Activated T-helper 1 cell treated with anti-CD3 and anti-CD28 coated beads, Interleukin-12 subunit alpha, Interleukin-12 subunit beta, Interleukin-2, Interleukin-4 antibody, amounts not matched to agents 30 ng/mL and 10 ng/mL and 1 ng/mL, durations not matched to agents 14 hours and 24 hours and 36 hours (primary cell): ENCODE measurements at regions not wholly inside any gene's neighbourhood (a gene's known extent, or its start where the extent isn't known, plus 50 kb on each side); places are given as distances from the start of the nearest gene placed in this dataset.
A peak's percentile ranks its signal among the peaks of the same experiment; 100 is the strongest.

ENCODE experiments used
- DNase-seq: peaks from one replicate; pipeline ENCODE4 v3.0.0; 2021; ENCODE audit warnings: low spot score
- H3K27ac Mint-ChIP-seq: one replicate; pipeline ENCODE4 v1.8.0; 2021; ENCODE audit warnings: mild to moderate bottlenecking, mixed read lengths
- H3K27me3 Mint-ChIP-seq: one replicate; pipeline ENCODE4 v1.8.0; 2022; ENCODE audit warnings: mild to moderate bottlenecking, moderate library complexity, mixed read lengths; ENCODE audit not compliant: insufficient read depth
- H3K36me3 Mint-ChIP-seq: one replicate; pipeline ENCODE4 v1.8.0; 2021; ENCODE audit warnings: low read depth, mixed read lengths
- H3K4me1 Mint-ChIP-seq: one replicate; pipeline ENCODE4 v1.8.0; 2021; ENCODE audit warnings: low read depth, mixed read lengths
- H3K4me3 Mint-ChIP-seq: one replicate; pipeline ENCODE4 v1.8.0; 2021; ENCODE audit warnings: mild to moderate bottlenecking, moderate library complexity, mixed read lengths
- H3K9me3 Mint-ChIP-seq: one replicate; pipeline ENCODE4 v1.8.0; 2021; ENCODE audit warnings: mixed read lengths
- intact Hi-C: fragments of 100-400 bp; cut with micrococcal nuclease; formaldehyde crosslinking; loops from one replicate; pipeline ENCODE4 v1.15.1; 2024

DNA sequence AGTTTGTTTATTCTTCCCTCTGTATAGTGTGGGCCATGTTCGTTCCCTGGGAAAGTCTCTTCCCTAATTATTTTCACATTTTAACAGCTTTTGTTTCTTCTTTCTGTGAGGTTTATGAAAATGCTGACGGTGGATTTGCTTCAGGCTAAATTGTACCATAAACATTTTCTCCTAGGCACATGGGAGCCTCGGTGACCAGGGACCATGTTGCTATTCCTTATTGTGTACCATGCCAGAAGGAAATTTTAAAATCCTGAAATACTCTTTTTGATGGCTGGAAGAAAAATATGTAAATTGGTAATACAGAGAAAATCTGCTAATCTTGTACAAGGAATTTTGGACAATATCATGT is 230.1 kb upstream of the JUN start:
- Mint-ChIP-seq H3K9me3 (no peaks in the 10 kb centered on the region), H3K27ac (peak overlapping the region; percentile 45), H3K27me3 (no peaks in the 10 kb centered on the region), H3K36me3 (peaks cover 3% of the 10 kb centered on the region), H3K4me1 (peaks cover 84% of the 10 kb centered on the region), H3K4me3 (no peak overlapping the region)
- DNase-seq: no peak
- intact Hi-C loops: no loop called here

DNA sequence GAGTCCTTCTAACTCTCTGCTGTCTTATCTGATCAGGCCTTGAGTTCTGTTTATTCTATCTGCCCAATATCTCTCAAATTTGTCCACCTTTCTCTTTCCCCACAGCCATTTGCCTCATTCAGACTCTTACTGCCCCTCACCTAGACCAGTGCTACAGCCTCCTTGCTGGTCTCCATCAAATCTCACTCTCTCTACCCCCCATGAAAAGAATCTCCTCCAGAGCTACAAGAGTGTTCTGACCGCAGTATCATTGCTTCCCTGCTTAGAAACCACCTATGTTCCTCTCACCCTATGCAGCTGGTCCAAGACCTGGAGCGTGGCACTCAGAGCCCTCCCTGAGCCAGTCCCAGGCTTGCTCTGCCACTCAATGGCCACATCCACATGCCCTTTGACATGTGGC is 231.0 kb upstream of the JUN start:
- intact Hi-C loops: no loop called here
- Mint-ChIP-seq H3K27me3 (no peaks in the 10 kb centered on the region), H3K4me3 (peak overlapping the region; percentile 1), H3K27ac (peak overlapping the region; percentile 18), H3K9me3 (peaks cover under 1% of the 10 kb centered on the region), H3K36me3 (peaks cover 4% of the 10 kb centered on the region), H3K4me1 (peaks cover 87% of the 10 kb centered on the region)
- no peak for DNase-seq

DNA sequence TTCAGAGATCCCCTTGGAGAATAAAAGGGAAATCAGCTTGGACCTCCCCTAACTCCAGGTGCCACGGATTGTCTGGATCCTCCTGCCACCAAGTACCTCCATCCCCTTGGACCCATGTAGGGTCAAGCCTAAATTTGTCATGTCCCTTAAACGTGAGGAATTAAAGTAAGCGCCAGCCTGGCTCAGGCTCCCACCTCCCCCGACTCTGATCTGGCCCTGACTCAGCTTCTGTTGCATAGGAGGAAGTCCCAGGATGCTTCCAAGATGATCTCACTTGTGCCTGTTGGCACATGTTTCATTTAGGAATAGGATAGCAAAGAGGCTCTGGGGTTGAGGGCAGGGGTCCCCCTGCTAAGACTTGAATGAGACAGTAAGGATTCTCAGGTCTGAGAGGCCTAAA is 231.9 kb upstream of the JUN start:
- DNase-seq: no peak
- no peaks in the 10 kb centered on the region for H3K27me3 Mint-ChIP-seq
- H3K27ac Mint-ChIP-seq: no peak overlapping the region
- intact Hi-C loops: no loop called here
- H3K4me3 Mint-ChIP-seq: no peak overlapping the region
- H3K4me1 Mint-ChIP-seq: peaks cover 91% of the 10 kb centered on the region
- H3K9me3 Mint-ChIP-seq: peaks cover 3% of the 10 kb centered on the region
- H3K36me3 Mint-ChIP-seq: peaks cover 4% of the 10 kb centered on the region

DNA sequence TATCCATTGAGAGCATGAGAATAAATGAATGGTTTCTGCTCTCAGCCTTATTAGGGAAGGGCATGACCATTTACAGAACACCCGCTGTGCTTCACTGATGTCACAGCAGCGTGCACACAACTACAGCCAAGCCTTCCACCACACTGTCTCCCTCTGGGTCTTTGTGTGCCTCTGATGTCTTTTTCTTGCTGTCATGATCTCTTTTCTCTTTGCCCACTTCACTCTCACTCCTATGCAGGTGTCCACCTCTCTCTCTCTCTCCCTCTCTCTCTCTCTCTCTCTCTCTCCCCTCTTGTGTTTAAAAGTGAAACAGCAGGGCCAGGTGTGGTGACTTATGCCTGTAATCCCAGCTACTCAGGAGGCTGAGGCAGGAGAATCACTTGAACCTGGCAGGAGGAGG is 232.5 kb upstream of the JUN start:
- no peak for DNase-seq
- Mint-ChIP-seq H3K9me3 (peaks cover 3% of the 10 kb centered on the region), H3K27ac (peak overlapping the region; percentile 49), H3K4me3 (no peak overlapping the region), H3K27me3 (no peaks in the 10 kb centered on the region), H3K4me1 (peaks cover 88% of the 10 kb centered on the region), H3K36me3 (peaks cover 4% of the 10 kb centered on the region)
- intact Hi-C loops: no loop called here

DNA sequence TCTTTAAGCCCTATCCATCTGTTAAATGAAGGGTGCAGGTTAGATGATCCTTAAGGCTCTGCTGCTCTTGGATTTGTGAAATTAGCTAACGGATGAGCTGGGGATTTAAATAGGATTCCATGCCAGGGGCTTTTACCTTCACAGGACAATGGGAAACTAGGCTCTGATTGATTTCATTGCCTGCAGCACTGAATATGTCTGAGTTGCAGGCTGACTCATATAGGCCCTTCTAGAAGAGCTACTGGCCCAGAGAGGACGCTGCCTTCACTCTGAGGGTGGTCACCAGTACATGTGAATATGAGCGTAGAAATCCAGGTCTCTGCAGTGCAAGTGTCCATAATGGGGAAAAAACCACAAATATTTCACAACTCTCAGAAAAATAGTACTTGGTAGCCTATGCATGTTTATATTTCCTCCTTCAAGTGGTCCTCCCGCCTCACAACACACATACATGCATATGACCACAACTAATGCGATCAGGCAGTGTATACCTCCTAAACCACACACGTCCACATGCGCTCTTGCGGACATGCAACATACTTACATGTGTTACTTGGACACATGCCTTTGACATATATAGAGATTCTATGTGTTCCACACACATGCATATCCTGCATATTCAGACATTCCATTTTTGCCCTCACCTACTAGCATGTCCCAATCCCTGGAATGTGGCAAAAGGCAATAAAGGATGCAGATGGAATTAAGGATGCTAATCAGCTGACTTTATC is 233.8 kb upstream of the JUN start:
- Mint-ChIP-seq H3K4me3 (no peak overlapping the region), H3K27me3 (no peaks in the 10 kb centered on the region), H3K9me3 (peaks cover 3% of the 10 kb centered on the region), H3K4me1 (peaks cover 85% of the 10 kb centered on the region), H3K27ac (no peak overlapping the region), H3K36me3 (peaks cover 7% of the 10 kb centered on the region)
- DNase-seq: no peak
- intact Hi-C loops: no loop called here

DNA sequence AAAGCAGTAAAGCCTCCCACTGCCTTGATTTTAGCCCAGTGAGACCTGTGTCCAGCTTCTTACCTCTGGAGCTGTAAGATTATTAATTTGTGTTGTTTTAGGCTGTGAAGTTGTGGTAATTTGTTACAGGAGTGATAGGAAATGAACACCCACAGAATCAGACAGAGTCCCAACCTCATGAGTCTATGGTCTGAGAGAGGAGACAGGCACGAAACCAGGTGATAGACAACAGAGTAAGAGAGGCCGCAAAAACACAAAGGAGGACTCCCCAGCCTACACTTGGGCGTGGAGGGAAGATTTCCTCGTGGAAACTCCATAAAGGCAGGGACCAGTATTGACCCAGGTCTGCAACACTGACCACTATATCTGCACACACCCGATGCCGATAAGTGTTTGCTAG is 234.6 kb upstream of the JUN start:
- H3K36me3 Mint-ChIP-seq: peaks cover 12% of the 10 kb centered on the region
- peaks cover 3% of the 10 kb centered on the region for H3K9me3 Mint-ChIP-seq
- H3K27ac Mint-ChIP-seq: no peak overlapping the region
- peaks cover 87% of the 10 kb centered on the region for H3K4me1 Mint-ChIP-seq
- intact Hi-C loops: no loop called here
- no peaks in the 10 kb centered on the region for H3K27me3 Mint-ChIP-seq
- H3K4me3 Mint-ChIP-seq: peak overlapping the region; percentile 5
- DNase-seq: no peak

DNA sequence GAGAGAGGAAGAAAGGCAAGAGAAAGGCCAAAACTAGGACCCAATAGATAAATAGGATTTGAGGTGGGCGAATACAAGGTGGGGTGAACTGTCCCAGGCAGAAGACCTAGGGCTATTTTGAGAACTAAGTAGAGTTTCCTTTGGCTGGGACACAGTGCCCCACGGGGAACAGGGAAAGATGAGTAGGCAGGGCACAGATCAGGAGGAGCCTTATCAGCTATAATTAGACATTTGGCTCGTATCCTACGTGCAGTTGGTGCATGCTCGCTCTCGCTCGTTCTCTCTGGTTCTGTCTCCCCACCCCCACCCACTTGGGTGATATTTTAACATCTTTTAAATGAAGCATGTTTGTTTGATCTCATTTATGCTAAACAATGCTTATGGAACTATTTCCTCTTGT is 235.0 kb upstream of the JUN start:
- Mint-ChIP-seq H3K36me3 (peaks cover 12% of the 10 kb centered on the region), H3K27me3 (no peaks in the 10 kb centered on the region), H3K9me3 (peaks cover 3% of the 10 kb centered on the region), H3K27ac (peak overlapping the region; percentile 94), H3K4me3 (peak overlapping the region; percentile 5), H3K4me1 (peaks cover 83% of the 10 kb centered on the region)
- DNase-seq: no peak
- intact Hi-C loops: no loop called here

DNA sequence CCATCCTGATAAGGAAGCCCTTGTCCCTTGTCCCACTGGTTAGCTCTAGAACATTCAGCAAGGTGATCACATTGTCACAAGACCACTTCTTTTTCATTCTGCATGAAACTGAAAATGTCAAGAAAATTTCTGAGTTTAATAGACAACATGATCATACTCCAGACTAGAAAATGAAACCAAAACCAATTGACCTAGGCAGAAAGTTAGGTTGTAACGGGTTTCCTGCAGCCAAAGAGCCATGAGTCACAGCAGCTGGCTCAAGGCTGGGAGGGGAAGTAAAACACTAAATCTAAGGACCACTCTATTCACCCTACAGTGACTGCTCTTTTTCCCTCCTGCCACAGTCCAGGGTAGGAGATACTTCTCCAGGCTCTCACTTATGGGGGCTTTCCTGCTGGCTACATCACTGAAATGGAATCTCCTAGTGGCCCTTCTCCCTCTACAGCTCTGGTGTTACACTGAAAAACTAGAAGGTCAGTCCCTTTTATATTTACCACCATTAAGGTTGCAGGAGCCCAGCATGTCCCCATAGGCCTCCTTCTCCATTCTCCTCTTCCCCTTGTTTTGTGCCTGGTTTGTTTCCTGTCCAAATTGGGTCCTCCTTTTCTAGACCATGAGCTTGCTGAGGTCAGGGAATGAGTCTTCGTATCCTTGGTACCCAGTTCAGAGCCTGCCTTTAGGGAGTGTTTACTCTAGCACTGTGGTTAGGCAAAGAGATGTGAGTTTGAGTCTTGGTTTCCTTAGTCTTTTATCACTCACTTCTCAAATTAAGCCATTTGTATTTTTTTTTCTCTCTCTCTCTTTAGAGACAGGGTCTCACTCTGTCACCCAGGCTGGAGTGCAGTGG is 236.5 kb upstream of the JUN start:
- Mint-ChIP-seq H3K36me3 (peaks cover 14% of the 10 kb centered on the region), H3K27ac (peak overlapping the region; percentile 94), H3K9me3 (peaks cover 3% of the 10 kb centered on the region), H3K4me1 (peaks cover 68% of the 10 kb centered on the region), H3K27me3 (no peaks in the 10 kb centered on the region), H3K4me3 (peak overlapping the region; percentile 78)
- peak; percentile 51 for DNase-seq
- intact Hi-C loops: loop anchor here (1.0 to 2.0 kb wide), 7 partner anchors 12 to 236 kb away; partner anchors contain the start of gene JUN

DNA sequence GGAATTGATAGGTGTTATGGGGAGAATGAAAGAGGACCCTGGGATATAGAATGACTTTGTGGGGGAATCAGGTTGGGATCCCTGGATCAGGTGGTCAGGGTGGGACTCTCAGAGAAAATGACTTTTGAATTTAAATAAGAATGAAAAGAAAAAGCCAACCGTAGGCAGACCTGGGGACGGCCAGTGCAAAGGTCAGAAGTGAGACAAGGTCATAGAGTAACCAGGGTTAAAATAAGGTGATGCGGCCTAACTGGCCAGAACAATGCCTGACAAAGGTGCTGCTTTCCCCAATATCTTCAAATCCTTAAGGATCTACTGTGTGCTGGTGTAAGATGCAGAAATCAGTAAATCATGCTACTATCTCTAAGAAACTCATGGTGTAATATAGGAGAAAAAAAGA is 238.4 kb upstream of the JUN start:
- Mint-ChIP-seq H3K27ac (no peak overlapping the region), H3K9me3 (peaks cover 7% of the 10 kb centered on the region), H3K36me3 (peaks cover 21% of the 10 kb centered on the region), H3K4me3 (no peak overlapping the region), H3K4me1 (peaks cover 54% of the 10 kb centered on the region), H3K27me3 (no peaks in the 10 kb centered on the region)
- intact Hi-C loops: no loop called here
- DNase-seq: no peak

DNA sequence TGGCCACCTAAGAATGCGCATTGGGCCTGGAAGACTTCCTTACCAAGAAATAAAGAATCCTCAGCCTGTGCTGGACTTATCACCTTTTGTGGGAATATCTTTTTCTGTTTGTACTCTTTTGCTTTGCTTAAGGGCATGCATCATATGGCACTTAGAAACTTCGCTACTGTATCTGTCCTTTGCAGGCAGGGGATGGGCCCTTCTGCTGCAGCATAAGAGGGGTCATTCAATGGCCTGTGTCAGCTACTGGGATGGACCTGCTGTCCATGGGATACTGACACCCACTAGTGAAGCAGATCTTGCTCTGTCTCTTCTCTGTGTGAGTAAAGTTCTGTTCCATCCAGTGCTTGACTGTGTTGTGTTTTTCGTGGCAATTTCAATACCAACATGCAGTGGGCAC is 239.0 kb upstream of the JUN start:
- Mint-ChIP-seq H3K36me3 (peaks cover 21% of the 10 kb centered on the region), H3K4me1 (peaks cover 48% of the 10 kb centered on the region), H3K27ac (no peak overlapping the region), H3K27me3 (no peaks in the 10 kb centered on the region), H3K9me3 (peaks cover 8% of the 10 kb centered on the region), H3K4me3 (no peak overlapping the region)
- intact Hi-C loops: no loop called here
- DNase-seq: no peak

DNA sequence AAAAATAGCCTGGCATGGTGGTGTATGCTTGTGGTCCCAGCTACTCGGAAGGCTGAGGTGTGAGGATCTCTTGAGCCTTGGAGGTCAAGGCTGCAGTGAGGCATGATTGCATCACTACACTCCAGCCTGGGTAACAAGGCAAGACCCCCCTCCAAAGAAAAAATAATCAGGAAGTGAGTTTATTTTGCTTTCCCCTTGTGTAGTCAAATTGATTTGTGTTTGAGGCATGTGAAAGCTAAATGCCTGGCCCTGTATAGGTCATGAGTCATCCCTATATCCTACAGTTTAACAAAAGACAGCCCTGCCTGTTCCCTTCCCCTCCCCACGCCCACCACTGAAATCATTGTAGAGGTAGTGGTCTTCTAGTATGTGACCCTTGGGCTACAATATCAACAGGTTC is 241.4 kb upstream of the JUN start:
- Mint-ChIP-seq H3K4me1 (peaks cover 24% of the 10 kb centered on the region), H3K4me3 (no peak overlapping the region), H3K27ac (no peak overlapping the region), H3K9me3 (peaks cover 5% of the 10 kb centered on the region), H3K27me3 (no peaks in the 10 kb centered on the region), H3K36me3 (peaks cover 17% of the 10 kb centered on the region)
- DNase-seq: no peak
- intact Hi-C loops: loop anchor here (5.0 kb wide), 2 partner anchors 102 to 407 kb away; no protein-coding TSS in a partner anchor

DNA sequence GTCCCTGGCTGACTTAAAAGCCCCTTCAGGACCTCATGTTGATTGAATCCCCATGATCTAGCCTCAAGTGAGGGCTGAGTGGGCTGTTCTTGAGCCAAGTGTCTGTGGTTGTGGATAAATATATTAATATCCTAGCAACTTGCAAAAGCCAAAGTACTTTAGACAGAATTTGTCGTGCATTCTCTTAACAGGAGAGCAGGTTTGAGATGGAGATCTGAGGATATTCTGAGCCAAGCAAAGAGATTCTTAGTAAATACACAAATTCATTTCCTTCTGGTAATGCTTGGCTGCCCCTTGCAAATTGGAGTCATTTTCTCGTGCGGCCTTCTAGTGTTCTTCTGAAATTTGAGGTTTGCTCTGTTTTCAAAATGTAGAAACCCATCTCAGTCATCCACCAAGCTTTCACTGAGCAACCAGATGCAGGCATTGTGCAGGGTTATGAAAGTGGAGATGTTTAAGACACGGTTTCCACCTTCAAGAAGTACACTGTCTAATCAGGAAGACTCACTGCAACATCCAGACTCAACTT is 242.1 kb upstream of the JUN start:
- H3K36me3 Mint-ChIP-seq: peaks cover 17% of the 10 kb centered on the region
- DNase-seq: no peak
- H3K9me3 Mint-ChIP-seq: peaks cover 5% of the 10 kb centered on the region
- no peak overlapping the region for H3K27ac Mint-ChIP-seq
- intact Hi-C loops: loop anchor here (1.0 to 5.0 kb wide), 8 partner anchors 18 to 451 kb away; partner anchors contain the start of gene JUN
- peaks cover 17% of the 10 kb centered on the region for H3K4me1 Mint-ChIP-seq
- H3K27me3 Mint-ChIP-seq: no peaks in the 10 kb centered on the region
- no peak overlapping the region for H3K4me3 Mint-ChIP-seq

DNA sequence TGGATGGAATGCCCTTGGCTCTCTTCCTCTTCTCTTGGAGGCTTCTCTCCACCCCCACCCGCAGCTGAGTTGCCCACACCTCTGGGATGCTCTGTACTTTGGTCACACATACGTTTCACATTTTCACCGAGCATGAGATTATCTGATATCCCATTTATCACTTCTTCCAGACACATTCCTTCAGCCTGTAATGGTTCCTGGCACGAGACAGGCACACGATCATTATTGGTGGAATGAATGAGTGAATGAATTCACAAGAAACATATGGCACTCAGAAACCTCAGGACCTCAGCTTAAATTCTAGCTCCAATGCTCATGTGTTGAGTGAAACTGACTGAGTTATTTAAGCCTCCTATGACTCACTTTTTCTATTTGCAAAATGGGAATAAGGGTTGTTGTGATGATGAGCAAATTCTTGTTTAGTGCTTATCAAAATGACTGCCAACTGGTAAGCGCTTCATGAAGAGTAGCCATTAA is 242.7 kb upstream of the JUN start:
- Mint-ChIP-seq H3K9me3 (peaks cover 8% of the 10 kb centered on the region), H3K27ac (no peak overlapping the region), H3K4me3 (peak overlapping the region; percentile 59), H3K27me3 (no peaks in the 10 kb centered on the region), H3K4me1 (peaks cover 15% of the 10 kb centered on the region), H3K36me3 (peaks cover 21% of the 10 kb centered on the region)
- DNase-seq: no peak
- intact Hi-C loops: loop anchor here (1.0 to 5.0 kb wide), 8 partner anchors 18 to 451 kb away; partner anchors contain the start of gene JUN
